ENCODE measurements at regions not wholly inside any gene's neighbourhood (a gene's known extent, or its start where the extent isn't known, plus 50 kb on each side); places are given as distances from the start of the nearest gene placed in this dataset.

- TF ChIP-seq, protein P1, sequence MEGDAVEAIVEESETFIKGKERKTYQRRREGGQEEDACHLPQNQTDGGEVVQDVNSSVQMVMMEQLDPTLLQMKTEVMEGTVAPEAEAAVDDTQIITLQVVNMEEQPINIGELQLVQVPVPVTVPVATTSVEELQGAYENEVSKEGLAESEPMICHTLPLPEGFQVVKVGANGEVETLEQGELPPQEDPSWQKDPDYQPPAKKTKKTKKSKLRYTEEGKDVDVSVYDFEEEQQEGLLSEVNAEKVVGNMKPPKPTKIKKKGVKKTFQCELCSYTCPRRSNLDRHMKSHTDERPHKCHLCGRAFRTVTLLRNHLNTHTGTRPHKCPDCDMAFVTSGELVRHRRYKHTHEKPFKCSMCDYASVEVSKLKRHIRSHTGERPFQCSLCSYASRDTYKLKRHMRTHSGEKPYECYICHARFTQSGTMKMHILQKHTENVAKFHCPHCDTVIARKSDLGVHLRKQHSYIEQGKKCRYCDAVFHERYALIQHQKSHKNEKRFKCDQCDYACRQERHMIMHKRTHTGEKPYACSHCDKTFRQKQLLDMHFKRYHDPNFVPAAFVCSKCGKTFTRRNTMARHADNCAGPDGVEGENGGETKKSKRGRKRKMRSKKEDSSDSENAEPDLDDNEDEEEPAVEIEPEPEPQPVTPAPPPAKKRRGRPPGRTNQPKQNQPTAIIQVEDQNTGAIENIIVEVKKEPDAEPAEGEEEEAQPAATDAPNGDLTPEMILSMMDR (IDR thresholded peaks at IDR 0.05): no peak
- TF ChIP-seq POLR2A (IDR thresholded peaks at IDR 0.05): no peak
Measured at GRCh38 chr2:41535575-41535974, 512.2 kb upstream of the PKDCC start.

Measured in thyroid gland (tissue), 4 donors.